ENCODE measurements at regions not wholly inside any gene's neighbourhood (a gene's known extent, or its start where the extent isn't known, plus 50 kb on each side); places are given as distances from the start of the nearest gene placed in this dataset.

DNA sequence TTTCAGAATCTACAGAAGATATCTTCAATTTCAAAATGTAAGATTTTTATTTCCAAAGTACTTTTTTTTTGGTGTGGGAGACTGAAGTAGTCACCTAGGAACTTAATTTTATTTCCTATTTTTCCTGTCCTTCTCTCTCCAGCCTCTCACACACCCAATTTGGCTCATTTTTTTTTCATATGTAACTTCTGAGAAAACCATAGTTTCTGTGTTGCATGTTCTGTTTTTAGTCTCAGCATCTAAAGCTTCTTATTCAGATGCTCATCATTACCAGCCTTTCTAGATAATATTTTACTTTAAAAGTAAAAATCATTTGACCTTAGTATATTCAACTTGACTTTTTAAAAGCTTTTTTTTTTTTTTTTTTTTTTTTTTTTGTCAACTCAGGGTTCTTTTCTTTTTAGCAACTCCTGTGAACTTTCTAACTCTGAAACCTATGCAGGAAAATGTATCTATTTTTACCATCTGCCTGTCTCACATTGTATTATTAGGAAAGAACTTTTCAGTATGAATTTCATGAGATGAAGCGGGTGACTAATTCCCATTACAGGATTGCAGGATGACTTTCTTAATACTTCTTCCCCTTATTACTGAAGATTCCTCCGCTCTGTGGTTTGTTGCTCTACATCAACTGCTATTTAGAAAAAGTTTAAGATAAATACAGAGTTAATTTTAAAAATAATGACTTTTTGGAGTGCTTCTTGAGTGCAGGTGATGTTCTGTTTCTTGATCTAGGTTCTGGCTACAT, 73.6 kb upstream of the LSM8 start:
- TF ChIP-seq, protein P1, sequence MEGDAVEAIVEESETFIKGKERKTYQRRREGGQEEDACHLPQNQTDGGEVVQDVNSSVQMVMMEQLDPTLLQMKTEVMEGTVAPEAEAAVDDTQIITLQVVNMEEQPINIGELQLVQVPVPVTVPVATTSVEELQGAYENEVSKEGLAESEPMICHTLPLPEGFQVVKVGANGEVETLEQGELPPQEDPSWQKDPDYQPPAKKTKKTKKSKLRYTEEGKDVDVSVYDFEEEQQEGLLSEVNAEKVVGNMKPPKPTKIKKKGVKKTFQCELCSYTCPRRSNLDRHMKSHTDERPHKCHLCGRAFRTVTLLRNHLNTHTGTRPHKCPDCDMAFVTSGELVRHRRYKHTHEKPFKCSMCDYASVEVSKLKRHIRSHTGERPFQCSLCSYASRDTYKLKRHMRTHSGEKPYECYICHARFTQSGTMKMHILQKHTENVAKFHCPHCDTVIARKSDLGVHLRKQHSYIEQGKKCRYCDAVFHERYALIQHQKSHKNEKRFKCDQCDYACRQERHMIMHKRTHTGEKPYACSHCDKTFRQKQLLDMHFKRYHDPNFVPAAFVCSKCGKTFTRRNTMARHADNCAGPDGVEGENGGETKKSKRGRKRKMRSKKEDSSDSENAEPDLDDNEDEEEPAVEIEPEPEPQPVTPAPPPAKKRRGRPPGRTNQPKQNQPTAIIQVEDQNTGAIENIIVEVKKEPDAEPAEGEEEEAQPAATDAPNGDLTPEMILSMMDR (IDR thresholded peaks at IDR 0.05) = no peak
- no peak for TF ChIP-seq ZFX (IDR thresholded peaks at IDR 0.05; ENCODE audit: borderline replicate concordance)

All from 22Rv1 (cell line).